NB4 (cell line): ENCODE measurements at regions not wholly inside any gene's neighbourhood (a gene's known extent, or its start where the extent isn't known, plus 50 kb on each side); places are given as distances from the start of the nearest gene placed in this dataset.

Source experiments
- DNase-seq: peaks from one replicate; pipeline ENCODE4 v3.0.0; 2010; ENCODE audit warnings: low read depth
- H3K4me3 ChIP-seq: one replicate; pipeline ENCODE4 v1.5.1; 2011; ENCODE audit warnings: mild to moderate bottlenecking, low read depth, low read length, moderate library complexity
- CTCF ChIP-seq: IDR thresholded peaks from one replicate; pipeline ENCODE4 v1.5.1; 2012; ENCODE audit warnings: low read depth, low read length
- MYC ChIP-seq: IDR thresholded peaks from 2 replicates; pipeline ENCODE4 v1.6.1; 2011; ENCODE audit warnings: low read depth, low read length
- POLR2A ChIP-seq: IDR thresholded peaks from 2 replicates; pipeline ENCODE4 v1.6.1; 2011; ENCODE audit warnings: mild to moderate bottlenecking; ENCODE audit not compliant: insufficient read length; ENCODE audit errors: extremely low read depth
- TF ChIP-seq, protein P1 (sequence below): IDR thresholded peaks from 2 replicates; pipeline ENCODE4 v1.6.1; 2011; ENCODE audit warnings: low read depth, low read length

DNA sequence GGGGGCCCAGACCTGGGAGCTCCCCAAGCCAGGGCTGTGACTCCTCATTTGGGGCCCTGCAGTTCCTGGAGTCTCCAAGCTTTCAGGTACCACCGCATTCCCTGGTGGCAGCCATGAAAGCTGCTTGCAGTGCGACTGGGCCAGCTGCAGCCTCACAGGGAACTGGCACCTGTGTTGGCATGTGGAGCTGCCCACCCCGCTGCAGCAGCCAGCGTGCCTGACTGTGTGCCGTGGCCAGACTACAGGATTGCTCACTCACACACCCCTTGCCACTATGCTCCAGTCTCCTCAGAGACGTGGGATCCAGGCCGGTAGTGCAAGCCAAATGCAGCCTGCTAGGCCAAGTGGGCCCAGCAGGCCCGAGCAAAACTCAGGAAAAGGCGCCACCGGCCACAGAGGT is 450.7 kb downstream of the COL12A1 start:
- TF ChIP-seq, protein P1, sequence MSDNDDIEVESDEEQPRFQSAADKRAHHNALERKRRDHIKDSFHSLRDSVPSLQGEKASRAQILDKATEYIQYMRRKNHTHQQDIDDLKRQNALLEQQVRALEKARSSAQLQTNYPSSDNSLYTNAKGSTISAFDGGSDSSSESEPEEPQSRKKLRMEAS: no peak
- TF ChIP-seq CTCF: no peak
- TF ChIP-seq MYC: no peak
- no peak for TF ChIP-seq POLR2A
- H3K4me3 ChIP-seq: no peak overlapping the region
- DNase-seq: no peak

GRCh38 chr6:74753883-74754600 is 451.8 kb downstream of the COL12A1 start:
- TF ChIP-seq MYC (no peak), POLR2A (no peak), CTCF (no peak)
- TF ChIP-seq, protein P1: no peak
- no peak for DNase-seq
- H3K4me3 ChIP-seq: no peak overlapping the region

- TF ChIP-seq CTCF: no peak
- TF ChIP-seq, protein P1: no peak
- TF ChIP-seq MYC: no peak
- no peak for TF ChIP-seq POLR2A
- DNase-seq: no peak
- H3K4me3 ChIP-seq: no peak overlapping the region
Observed at GRCh38 chr6:74752303-74752702, 453.6 kb downstream of the COL12A1 start.

- TF ChIP-seq MYC (no peak), POLR2A (no peak), CTCF (no peak)
- TF ChIP-seq, protein P1: no peak
- H3K4me3 ChIP-seq: no peak overlapping the region
- DNase-seq: no peak
Observed at GRCh38 chr6:74750826-74751225, 455.0 kb downstream of the COL12A1 start.

DNA sequence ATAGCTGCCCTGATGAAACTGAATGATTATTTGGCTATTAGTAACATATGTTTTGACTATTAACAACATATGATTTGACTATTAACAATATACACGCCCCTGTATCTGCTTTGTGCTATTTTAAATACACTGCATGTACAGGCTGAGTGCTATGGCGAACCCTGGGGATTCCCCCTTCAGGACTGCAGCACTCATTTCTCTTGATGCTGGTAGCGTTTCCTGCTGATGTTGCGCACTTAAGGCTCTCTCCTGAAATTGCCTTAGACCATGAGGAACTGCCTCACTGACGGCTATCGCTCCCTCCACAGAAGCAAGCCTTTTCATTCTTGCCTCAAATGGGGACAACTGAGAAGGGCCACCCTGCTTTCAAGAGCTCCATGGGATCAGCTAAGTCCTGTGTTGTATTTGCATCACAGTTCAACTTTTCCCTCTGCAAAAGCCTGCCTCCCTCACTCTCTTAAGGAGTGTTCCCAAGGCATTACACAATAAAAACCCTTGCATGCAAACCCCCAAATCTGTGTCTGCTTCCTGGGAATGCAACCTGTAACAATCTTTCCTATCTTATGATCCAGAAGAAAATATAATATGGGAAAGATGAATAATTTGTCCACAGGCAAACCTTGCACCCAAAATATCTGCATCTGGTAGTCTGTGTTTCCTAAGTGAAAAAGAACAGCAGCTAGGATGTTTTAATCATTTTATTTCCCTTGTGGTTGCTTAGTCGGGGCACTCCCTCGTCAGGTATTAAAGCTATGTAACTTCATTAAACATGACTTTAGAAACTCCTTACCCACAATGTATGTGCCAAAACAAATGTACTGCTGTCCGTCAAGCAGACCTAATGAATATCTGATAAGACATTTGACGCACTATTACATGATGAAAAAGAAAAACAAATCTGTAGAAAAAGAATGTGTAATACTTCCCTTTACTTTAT is 456.4 kb downstream of the COL12A1 start:
- DNase-seq: no peak
- TF ChIP-seq CTCF (no peak), POLR2A (no peak), MYC (no peak)
- TF ChIP-seq, protein P1: no peak
- no peak overlapping the region for H3K4me3 ChIP-seq
